Brain microvascular endothelial cell (primary cell): ENCODE measurements at regions not wholly inside any gene's neighbourhood (a gene's known extent, or its start where the extent isn't known, plus 50 kb on each side); places are given as distances from the start of the nearest gene placed in this dataset.

Experiments
- DNase-seq: peaks from one replicate; pipeline ENCODE4 v3.0.0-alpha.2; 2020
- H3K27ac ChIP-seq: fragments of 250-450 bp; sonication (Bioruptor Pico); 2 replicates; pipeline ENCODE4 v1.5.1; 2020; ENCODE audit warnings: mild to moderate bottlenecking, moderate library complexity
- H3K27me3 ChIP-seq: fragments of 250-450 bp; sonication (Bioruptor Pico); replicated peaks from 2 replicates; pipeline ENCODE4 v1.5.1; 2020; ENCODE audit warnings: mild to moderate bottlenecking
- H3K36me3 ChIP-seq: fragments of 250-450 bp; sonication (Bioruptor Pico); replicated peaks from 2 replicates; pipeline ENCODE4 v1.5.1; 2020; ENCODE audit warnings: mild to moderate bottlenecking
- H3K4me3 ChIP-seq: 2 replicates; pipeline ENCODE4 v1.5.1; 2011; ENCODE audit warnings: low read depth, mild to moderate bottlenecking, control low read depth, low read length, moderate library complexity
- CTCF ChIP-seq: IDR thresholded peaks from 2 replicates; pipeline ENCODE4 v1.5.1; 2011; ENCODE audit warnings: low read depth, mild to moderate bottlenecking, moderate library complexity, low read length, control low read depth, inconsistent platforms; ENCODE audit errors: missing control alignments
- in situ Hi-C: cut with HindIII; loops from 2 replicates; pipeline ENCODE4 v1.10.0; 2017; ENCODE audit warnings: low sequenced_read_pairs, low pct_ligation_motif_present

DNA sequence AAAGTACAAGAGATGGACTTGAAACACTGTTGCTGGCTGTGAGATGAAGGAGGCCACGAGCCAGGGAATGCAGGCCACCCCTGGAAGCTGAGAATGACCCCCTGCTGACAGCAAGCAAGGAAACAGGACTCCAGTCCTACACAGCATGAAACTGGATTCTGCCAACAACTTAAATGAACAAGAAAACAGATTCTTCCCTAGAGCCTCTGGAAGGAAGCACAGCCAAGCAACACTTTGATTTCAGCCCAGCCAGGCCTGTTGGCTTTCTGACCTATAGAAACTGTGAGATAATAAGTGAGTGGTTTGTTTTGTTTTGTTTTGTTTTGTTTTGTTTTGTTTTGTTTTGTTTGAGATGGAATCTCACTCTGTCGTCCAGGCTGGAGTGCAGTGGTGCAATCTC is 105.3 kb upstream of the CACNA1A start:
- peaks cover 2% of the 10 kb centered on the region for H3K27me3 ChIP-seq
- no peak for TF ChIP-seq CTCF
- no peak overlapping the region for H3K4me3 ChIP-seq
- no peak for DNase-seq
- H3K27ac ChIP-seq: no peak overlapping the region
- H3K36me3 ChIP-seq: no peaks in the 10 kb centered on the region
- in situ Hi-C loops: loop anchor here (25.0 kb wide), 1 partner anchor 101 kb away; no protein-coding TSS in a partner anchor

DNA sequence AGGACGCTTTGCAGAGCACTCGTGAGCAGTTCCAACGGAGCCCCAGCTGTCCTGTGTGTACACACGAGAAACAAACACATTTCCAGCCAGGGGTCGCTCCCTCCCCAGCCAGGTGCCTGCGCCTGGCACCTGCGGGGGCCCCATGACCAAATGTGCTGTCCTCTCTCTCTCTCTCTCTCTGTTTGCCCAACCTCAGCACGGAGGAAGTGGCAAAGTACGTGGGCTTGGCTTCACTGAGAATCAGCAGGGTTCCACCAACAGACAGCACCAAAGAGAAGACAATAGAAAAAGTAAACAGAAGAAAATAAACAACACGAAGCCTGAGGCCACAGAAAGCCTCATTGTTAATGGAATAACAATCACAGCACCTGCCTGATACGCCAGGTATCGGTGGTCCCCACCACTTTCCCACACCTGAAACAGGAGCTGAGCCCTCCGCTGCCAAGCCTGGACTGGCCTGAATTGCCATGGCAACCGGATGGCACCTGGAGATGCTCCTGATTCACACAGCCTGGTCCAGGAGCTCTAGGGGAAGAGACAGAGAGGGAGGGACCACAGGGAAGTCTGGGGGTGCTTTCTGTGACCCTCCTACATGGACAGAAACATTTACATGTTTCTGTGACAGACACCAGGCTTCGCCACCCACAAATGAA is 103.9 kb upstream of the CACNA1A start:
- H3K36me3 ChIP-seq: no peaks in the 10 kb centered on the region
- in situ Hi-C loops: loop anchor here (25.0 kb wide), 1 partner anchor 102 kb away; no protein-coding TSS in a partner anchor
- TF ChIP-seq CTCF: no peak
- no peak overlapping the region for H3K27ac ChIP-seq
- H3K4me3 ChIP-seq: no peak overlapping the region
- DNase-seq: no peak
- no peaks in the 10 kb centered on the region for H3K27me3 ChIP-seq

DNA sequence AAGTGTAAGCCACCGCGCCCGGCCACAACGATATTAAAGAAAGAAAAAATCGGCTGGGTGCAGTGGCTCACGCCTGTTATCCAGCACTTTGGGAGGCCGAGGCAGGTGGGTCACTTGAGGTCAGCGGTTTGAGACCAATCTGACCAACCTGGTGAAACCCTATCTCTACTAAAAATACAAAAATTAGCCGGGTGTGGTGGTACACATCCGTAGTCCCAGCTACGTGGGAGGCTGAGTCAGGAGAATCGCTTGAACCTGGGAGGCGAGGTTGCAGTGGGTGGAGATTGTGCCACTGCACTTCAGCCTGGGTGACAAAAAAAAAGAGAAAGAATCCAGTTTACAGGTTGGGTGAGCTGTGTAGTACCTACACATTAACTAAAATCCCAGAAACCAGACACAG is 99.9 kb upstream of the CACNA1A start:
- Histone ChIP-seq H3K27ac (no peak overlapping the region), H3K4me3 (no peak overlapping the region), H3K36me3 (no peaks in the 10 kb centered on the region), H3K27me3 (no peaks in the 10 kb centered on the region)
- TF ChIP-seq CTCF: no peak
- in situ Hi-C loops: loop anchor here (25.0 kb wide), 1 partner anchor 106 kb away; no protein-coding TSS in a partner anchor
- DNase-seq: no peak

DNA sequence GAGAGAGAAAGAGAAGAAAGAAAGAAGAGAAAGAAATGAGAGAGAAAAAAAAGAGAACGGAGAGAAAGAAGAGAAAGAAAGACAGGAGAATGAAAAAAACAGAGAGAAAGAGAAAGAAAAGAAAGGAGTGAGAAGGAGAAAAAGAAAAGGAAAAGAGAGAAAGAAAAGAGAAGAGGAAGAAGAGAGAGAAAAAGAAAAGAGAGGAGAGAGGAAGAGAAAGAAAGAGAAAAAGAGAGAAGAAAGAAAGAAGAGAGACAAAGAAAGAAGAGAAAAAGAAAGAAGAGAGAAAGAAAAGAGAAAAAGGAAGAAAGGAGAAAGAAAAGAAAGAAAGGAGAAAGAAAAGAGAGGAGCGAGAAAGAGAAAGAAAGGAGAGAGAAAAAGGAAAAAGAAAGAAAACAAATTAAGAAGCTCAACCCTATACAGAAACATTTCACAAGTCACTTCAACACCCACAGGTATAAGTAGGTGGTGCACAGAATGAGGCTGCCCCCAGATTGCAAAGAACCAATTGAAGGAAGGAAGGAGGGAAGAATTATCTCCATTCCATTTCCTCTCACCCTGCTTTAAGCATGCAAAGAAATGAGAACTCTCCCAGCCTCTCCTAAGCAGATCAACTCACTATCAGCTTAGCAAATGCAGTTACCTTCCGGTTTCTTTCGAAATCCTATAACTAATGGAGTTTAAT is 98.8 kb upstream of the CACNA1A start:
- DNase-seq: no peak
- TF ChIP-seq CTCF: no peak
- H3K4me3 ChIP-seq: no peak overlapping the region
- no peak overlapping the region for H3K27ac ChIP-seq
- no peaks in the 10 kb centered on the region for H3K36me3 ChIP-seq
- H3K27me3 ChIP-seq: no peaks in the 10 kb centered on the region
- in situ Hi-C loops: loop anchor here (25.0 kb wide), 1 partner anchor 107 kb away; no protein-coding TSS in a partner anchor

- in situ Hi-C loops: loop anchor here (25.0 kb wide), 1 partner anchor 111 kb away; no protein-coding TSS in a partner anchor
- DNase-seq: no peak
- Histone ChIP-seq H3K27ac (no peak overlapping the region), H3K27me3 (no peaks in the 10 kb centered on the region), H3K36me3 (no peaks in the 10 kb centered on the region), H3K4me3 (no peak overlapping the region)
- no peak for TF ChIP-seq CTCF
These were observed 94.5 kb upstream of the CACNA1A start for GRCh38 chr19:13600802-13601201.

GRCh38 chr19:13600091-13600490 is 93.8 kb upstream of the CACNA1A start:
- H3K27ac ChIP-seq: no peak overlapping the region
- no peak for DNase-seq
- no peak overlapping the region for H3K4me3 ChIP-seq
- in situ Hi-C loops: loop anchor here (25.0 kb wide), 1 partner anchor 112 kb away; no protein-coding TSS in a partner anchor
- no peaks in the 10 kb centered on the region for H3K36me3 ChIP-seq
- no peak for TF ChIP-seq CTCF
- H3K27me3 ChIP-seq: no peaks in the 10 kb centered on the region
